ENCODE measurements at regions not wholly inside any gene's neighbourhood (a gene's known extent, or its start where the extent isn't known, plus 50 kb on each side); places are given as distances from the start of the nearest gene placed in this dataset.

- no peak for DNase-seq (ENCODE audit: low spot score)
Measured at GRCh38 chr3:165903885-165904630, 66.8 kb upstream of the BCHE start.

DNA sequence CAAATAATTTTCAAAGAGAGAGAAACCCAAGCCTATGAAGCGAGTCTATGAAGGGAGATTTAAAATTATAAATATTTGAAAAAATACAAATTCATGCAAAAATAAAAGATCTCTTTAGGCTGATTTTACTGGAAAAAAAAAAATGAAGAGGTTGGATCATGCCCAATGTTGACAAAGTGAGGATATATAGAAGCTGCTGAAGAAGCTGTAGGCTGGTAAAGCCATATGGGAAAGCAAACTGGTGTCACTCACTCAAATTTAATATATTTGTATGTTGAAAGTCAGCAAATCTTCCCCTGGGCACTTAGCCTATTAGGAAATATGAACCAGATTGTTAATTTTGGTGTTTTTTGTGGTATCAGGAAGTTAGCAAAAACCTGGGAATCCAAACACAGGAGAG is 61.8 kb upstream of the BCHE start:
- DNase-seq (ENCODE audit: low spot score) = no peak

- no peak for DNase-seq (ENCODE audit: low spot score)
Measured at GRCh38 chr3:165897137-165897536, 59.9 kb upstream of the BCHE start.

GRCh38 chr3:165895919-165896318 is 58.7 kb upstream of the BCHE start:
- peak; percentile 12 for DNase-seq (ENCODE audit: low spot score)

DNA sequence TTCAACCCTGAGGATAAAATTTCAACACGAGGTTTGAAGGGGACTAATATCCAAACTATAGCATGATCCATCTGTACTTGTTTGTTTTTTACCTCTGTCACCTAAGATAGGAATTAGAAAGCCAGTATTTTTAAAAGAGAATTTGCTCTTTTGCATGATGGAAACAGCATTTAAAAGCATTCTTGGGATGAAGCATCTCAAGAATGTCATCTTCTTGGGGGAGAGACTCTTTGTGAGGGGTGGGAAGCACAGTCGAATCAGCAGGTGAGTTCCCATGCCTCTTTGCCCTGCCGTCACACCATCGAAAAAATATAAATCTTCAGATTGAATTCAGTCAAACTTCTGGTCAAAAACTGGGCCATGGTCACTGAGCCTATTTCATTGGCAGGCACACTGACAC is 55.3 kb upstream of the BCHE start:
- DNase-seq (ENCODE audit: low spot score) = no peak
